Gastroesophageal sphincter (tissue), 4 donors: ENCODE measurements at regions not wholly inside any gene's neighbourhood (a gene's known extent, or its start where the extent isn't known, plus 50 kb on each side); places are given as distances from the start of the nearest gene placed in this dataset.

Experiments used
- ATAC-seq: fragments of 150-250 bp; one replicate; pipeline ENCODE4 v1.9.1; 2016; ENCODE audit warnings: mild to moderate bottlenecking, moderate library complexity
- H3K27ac ChIP-seq, 4 donors: fragments of 200-600 bp; sonication (generic) in 3 of 4; 1 replicate in 3 of 4; 2 replicates in 1 of 4; pipeline ENCODE4 v1.5.1; 2016 to 2019
- H3K27me3 ChIP-seq: fragments of 200-600 bp; sonication (generic); one replicate; pipeline ENCODE4 v1.5.1; 2019
- H3K36me3 ChIP-seq, 2 donors: fragments of 200-600 bp; sonication (generic); one replicate each; pipeline ENCODE4 v1.5.1; 2019; ENCODE audit warnings: control low read depth in 1 of 2
- H3K4me1 ChIP-seq, 3 donors: fragments of 200-600 bp; sonication (generic); 1 replicate in 2 of 3; 2 replicates in 1 of 3; pipeline ENCODE4 v1.5.1; 2016 to 2019; ENCODE audit warnings: control low read depth in 2 of 3
- H3K4me3 ChIP-seq, 2 donors: fragments of 200-600 bp; sonication (generic); one replicate each; pipeline ENCODE4 v1.5.1; 2019; ENCODE audit warnings: mild to moderate bottlenecking in 1 of 2, moderate library complexity in 1 of 2
- H3K9me3 ChIP-seq, 3 donors: fragments of 200-600 bp; sonication (generic); one replicate each; pipeline ENCODE4 v1.5.1; 2017 to 2019; ENCODE audit warnings: control low read depth in 2 of 3
- EP300 ChIP-seq: sonication (generic); formaldehyde crosslinking; IDR thresholded peaks from one replicate; pipeline ENCODE4 v1.6.1; 2017; ENCODE audit warnings: antibody characterized with exemption, mild to moderate bottlenecking
- POLR2A ChIP-seq, 2 donors: fragments of 450-650 bp; IDR thresholded peaks; one replicate each; pipeline ENCODE4 v1.6.1; 2017; ENCODE audit warnings: antibody characterized with exemption in 2 of 2, mild to moderate bottlenecking in 2 of 2, moderate library complexity in 1 of 2
- POLR2AphosphoS5 ChIP-seq: sonication (generic); formaldehyde crosslinking; IDR thresholded peaks from one replicate; pipeline ENCODE4 v1.6.1; 2017; ENCODE audit warnings: antibody characterized with exemption
- WGBS, 2 donors: methylation state at CpG; one replicate each; pipeline ENCODE4 v1.1.5; 2018; ENCODE audit warnings: low coverage in 1 of 2; 5-methylcytosine and 5-hydroxymethylcytosine counted together
- TF ChIP-seq, protein P1 (sequence below), 4 experiments: fragments of 200-600 bp in 2 of 4; fragments of 450-650 bp in 2 of 4; sonication (generic) in 1 of 4; IDR thresholded peaks; one replicate each; pipeline ENCODE4 v1.5.1; 2017 to 2019; ENCODE audit warnings: antibody characterized with exemption in 4 of 4, mild to moderate bottlenecking in 2 of 4, moderate library complexity in 2 of 4

GRCh38 chr5:124617787-124618186, 128.7 kb downstream of the ZNF608 start:
- TF ChIP-seq POLR2AphosphoS5 (no peak), POLR2A (IDR thresholded peaks at IDR 0.05) (no peak), EP300 (no peak)
- TF ChIP-seq, protein P1, sequence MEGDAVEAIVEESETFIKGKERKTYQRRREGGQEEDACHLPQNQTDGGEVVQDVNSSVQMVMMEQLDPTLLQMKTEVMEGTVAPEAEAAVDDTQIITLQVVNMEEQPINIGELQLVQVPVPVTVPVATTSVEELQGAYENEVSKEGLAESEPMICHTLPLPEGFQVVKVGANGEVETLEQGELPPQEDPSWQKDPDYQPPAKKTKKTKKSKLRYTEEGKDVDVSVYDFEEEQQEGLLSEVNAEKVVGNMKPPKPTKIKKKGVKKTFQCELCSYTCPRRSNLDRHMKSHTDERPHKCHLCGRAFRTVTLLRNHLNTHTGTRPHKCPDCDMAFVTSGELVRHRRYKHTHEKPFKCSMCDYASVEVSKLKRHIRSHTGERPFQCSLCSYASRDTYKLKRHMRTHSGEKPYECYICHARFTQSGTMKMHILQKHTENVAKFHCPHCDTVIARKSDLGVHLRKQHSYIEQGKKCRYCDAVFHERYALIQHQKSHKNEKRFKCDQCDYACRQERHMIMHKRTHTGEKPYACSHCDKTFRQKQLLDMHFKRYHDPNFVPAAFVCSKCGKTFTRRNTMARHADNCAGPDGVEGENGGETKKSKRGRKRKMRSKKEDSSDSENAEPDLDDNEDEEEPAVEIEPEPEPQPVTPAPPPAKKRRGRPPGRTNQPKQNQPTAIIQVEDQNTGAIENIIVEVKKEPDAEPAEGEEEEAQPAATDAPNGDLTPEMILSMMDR (IDR thresholded peaks at IDR 0.05), result no peak
- Histone ChIP-seq H3K27ac (no peak overlapping the region), H3K9me3 (no peaks in the 10 kb centered on the region), H3K4me1 (no peaks in the 10 kb centered on the region), H3K27me3 (no peaks in the 10 kb centered on the region), H3K36me3 (no peaks in the 10 kb centered on the region), H3K4me3 (no peak overlapping the region)
- no peak for ATAC-seq
- 83 to 100% methylated on average over 1 of the region's 1 CpG for WGBS, 2 donors

DNA sequence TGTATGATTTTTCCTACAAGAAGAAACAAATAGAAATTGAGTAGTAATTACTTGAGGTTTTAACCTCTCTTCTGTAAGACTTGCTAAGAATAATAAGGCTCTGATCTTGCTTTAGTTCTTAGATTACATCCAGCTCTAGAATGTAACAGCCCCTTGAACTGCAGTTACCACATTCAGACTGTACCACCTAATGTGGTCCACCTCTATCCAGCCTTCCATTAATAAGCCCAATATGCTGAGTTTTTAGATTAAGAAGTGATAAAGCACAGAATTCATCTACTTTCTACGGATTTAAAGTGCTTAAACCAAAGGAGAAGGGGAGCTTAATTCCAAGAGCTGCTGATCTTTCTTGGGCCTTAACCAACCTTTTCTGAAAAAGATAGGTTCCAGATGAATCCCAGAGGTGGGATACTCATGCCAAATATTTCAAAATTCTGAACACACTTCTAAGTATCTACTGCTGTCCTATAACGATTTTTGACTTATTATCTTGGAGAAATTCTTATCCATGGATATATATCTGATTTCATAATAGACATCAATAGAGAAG, 131.5 kb downstream of the ZNF608 start:
- H3K27me3 ChIP-seq, result no peaks in the 10 kb centered on the region
- H3K9me3 ChIP-seq, result no peaks in the 10 kb centered on the region
- H3K4me3 ChIP-seq, result no peak overlapping the region
- 54 to 56% methylated on average over 2 of the region's 2 CpGs for WGBS, 2 donors
- no peaks in the 10 kb centered on the region for H3K4me1 ChIP-seq
- no peak overlapping the region for H3K27ac ChIP-seq
- TF ChIP-seq POLR2A (IDR thresholded peaks at IDR 0.05) (no peak), EP300 (no peak), POLR2AphosphoS5 (no peak)
- TF ChIP-seq, protein P1 (IDR thresholded peaks at IDR 0.05), result no peak
- no peaks in the 10 kb centered on the region for H3K36me3 ChIP-seq
- ATAC-seq, result no peak

- Histone ChIP-seq H3K27ac (no peak overlapping the region), H3K4me3 (no peak overlapping the region), H3K9me3 (no peaks in the 10 kb centered on the region), H3K36me3 (no peaks in the 10 kb centered on the region), H3K27me3 (no peaks in the 10 kb centered on the region), H3K4me1 (no peaks in the 10 kb centered on the region)
- TF ChIP-seq, protein P1 (IDR thresholded peaks at IDR 0.05), result no peak
- TF ChIP-seq POLR2A (IDR thresholded peaks at IDR 0.05), result no peak
- no peak for TF ChIP-seq EP300
- TF ChIP-seq POLR2AphosphoS5, result no peak
- ATAC-seq, result no peak
- WGBS, 2 donors, result 0 to 25% methylated on average over 1 of the region's 1 CpG
Observed at GRCh38 chr5:124614105-124614504, 132.3 kb downstream of the ZNF608 start.

GRCh38 chr5:124613273-124613953, 133.0 kb downstream of the ZNF608 start:
- H3K4me3 ChIP-seq, result no peak overlapping the region

More at GRCh38 chr5:124613273-124613953, 133.0 kb downstream of the ZNF608 start:
- H3K27me3 ChIP-seq, result no peaks in the 10 kb centered on the region
- H3K36me3 ChIP-seq, result no peaks in the 10 kb centered on the region
- TF ChIP-seq EP300 (no peak), POLR2AphosphoS5 (no peak)
- TF ChIP-seq, protein P1 (IDR thresholded peaks at IDR 0.05), result no peak
- no peak for ATAC-seq
- H3K9me3 ChIP-seq, result no peaks in the 10 kb centered on the region
- H3K4me1 ChIP-seq, result no peaks in the 10 kb centered on the region
- H3K27ac ChIP-seq, result no peak overlapping the region
- 90 to 100% methylated on average over 2 to 3 of the region's 3 CpGs for WGBS, 2 donors
